ENCODE measurements at regions not wholly inside any gene's neighbourhood (a gene's known extent, or its start where the extent isn't known, plus 50 kb on each side); places are given as distances from the start of the nearest gene placed in this dataset.
"Not testable (repeated sequence)": the region's sequence is repeated elsewhere in the genome, so short reads cannot be mapped to it uniquely, and the experiment has no call there.

DNA sequence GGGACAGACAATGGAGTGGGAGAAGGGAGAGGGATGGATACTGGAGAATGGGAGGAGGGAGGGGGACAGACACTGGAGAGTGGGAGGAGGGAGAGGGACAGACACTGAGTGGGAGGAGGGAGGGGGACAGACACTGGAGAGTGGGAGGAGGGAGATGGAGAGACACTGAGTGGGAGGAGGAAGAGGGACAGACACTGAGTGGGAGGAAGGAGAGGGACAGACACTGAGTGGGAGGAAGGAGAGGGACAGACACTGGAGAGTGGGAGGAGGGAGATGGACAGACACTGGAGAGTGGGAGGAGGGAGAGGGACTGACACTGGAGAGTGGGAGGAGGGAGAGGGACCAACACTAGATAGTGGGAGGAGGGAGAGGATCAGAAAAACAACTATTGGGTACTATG lies 426.7 kb upstream of the PMFBP1 start:
- no peak for DNase-seq (ENCODE audit: extremely low read depth in 1 of 2, low read depth in 1 of 2)

DNA sequence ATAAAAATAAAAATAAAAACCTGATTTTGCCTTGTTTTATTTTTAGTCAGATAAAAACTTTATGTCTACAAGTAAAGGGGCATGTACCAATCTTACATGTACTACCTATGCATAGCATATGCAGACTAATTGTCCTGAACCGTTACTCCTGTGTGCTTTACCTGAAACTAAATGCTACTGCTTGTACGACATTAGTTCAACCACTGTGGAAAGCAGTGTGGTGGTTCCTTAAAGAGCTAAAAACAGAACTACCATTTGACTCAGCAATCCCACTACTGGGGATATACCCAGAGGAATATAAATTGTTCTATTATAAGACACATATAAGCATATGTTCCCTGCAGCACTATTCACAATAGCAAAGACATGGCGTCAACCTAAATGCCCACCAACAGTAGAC lies 426.0 kb upstream of the PMFBP1 start:
- no peak for DNase-seq (ENCODE audit: extremely low read depth in 1 of 2, low read depth in 1 of 2)

DNA sequence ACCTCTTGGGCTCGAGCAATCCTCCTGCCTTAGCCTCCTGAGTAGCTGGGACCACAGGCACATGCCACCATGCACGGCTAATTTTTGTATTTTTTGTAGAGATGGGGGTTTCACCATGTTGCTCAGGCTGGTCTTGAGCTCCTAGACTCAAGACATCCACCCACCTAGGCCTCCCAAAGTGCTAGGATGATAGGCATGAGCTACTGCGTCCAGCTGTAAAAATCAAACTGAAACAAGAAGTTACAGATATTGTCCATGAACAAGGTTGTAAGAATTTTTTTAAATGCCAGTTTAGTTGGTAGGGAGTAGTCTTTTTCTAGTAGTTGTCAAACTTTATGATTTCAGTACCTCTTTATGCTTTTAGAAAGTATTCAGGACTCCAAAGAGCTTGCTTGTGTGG lies 424.4 kb upstream of the PMFBP1 start:
- DNase-seq (ENCODE audit: extremely low read depth in 1 of 2, low read depth in 1 of 2) = no peak

DNA sequence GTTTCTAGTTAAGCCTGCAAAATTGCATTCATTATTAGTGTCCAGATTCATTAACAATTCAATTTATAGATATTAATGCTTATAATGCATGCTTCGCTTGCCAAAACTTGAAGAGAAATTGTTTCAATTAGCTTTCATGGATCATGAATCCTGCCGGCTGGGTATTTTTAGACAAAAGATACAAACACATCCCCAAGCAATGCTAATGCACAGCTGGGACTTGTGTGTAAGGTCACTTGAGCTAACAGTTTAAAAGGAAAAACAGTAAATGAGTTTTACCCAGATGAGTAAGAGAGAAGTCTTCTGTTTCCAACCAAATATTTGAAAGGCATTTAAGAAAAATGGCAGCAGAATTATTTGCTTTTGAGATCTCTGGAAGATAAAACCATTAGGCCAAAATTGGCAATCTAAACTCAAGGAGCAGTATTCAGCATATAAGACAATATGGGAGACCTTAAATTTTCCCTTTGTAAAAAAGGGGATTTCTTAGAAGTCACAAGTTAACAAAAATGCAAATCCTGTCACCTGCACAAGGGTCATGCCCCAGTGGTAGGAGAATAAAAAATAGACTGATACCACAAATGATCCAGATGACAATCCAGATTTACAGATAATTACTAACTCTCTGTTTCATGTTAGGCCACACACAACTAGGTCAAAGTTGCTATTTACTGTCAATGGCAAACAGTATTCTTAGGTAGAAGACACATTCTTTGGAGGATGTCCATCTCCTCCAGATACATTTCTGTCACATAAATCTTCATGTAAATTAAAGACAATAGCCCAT lies 418.4 kb upstream of the PMFBP1 start:
- DNase-seq (ENCODE audit: extremely low read depth in 1 of 2, low read depth in 1 of 2) = no peak

DNA sequence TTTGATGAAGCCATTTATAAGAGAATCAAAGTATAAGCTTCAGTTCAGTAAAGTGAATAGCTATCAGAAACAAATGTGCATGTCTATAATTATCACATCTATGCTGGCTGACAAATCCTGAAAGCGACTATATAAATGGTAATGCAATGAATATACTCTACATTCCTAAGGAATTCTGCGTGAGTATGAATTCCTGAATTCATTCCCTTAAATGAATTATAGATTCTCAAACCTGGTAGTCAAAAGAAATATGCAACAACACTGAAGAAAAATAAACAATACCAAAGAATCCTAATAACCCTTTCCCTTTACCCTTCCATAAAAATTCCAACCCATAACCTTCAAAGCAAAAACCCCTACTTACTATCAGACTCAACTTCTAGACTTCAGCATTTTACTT lies 416.6 kb upstream of the PMFBP1 start:
- no peak for DNase-seq (ENCODE audit: extremely low read depth in 1 of 2, low read depth in 1 of 2)

DNA sequence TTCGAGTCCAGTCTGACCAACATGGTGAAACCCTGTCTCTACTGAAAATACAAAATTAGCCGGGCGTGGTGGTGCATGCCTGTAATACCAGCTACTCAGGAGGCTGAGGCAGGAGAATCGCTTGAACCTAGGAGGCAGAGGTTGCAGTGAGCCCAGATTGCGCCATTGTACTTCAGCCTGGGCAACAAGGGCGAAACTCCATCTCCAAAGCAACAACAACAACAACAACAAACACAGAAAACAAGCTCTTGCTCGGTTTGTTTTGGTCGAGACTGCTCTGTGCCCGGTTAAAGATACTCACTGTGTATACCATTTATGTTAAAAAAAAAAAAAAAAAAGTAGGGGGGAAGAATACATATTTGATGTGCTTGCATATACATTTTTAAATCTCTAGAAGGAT lies 406.1 kb upstream of the PMFBP1 start:
- DNase-seq (ENCODE audit: extremely low read depth in 1 of 2, low read depth in 1 of 2) = not testable (repeated sequence)

DNA sequence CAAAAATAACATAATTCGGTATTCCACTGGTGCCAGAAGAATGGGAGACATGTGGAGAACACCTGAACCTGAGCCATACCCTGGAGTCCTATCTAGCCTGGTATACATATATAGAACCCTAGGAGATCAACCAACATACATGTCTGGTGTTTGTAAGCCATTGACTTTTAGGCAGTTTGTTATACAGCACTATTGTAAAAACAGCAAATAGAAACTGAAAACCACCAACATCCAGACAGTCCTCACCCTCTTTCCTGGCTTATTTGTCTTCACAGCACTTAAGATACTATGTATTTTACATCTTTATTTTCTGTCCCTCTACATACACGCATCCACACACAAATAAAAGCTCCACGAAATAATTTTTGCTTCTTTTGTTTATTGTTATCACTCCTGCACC lies 404.2 kb upstream of the PMFBP1 start:
- DNase-seq (ENCODE audit: extremely low read depth in 1 of 2, low read depth in 1 of 2) = no peak

DNA sequence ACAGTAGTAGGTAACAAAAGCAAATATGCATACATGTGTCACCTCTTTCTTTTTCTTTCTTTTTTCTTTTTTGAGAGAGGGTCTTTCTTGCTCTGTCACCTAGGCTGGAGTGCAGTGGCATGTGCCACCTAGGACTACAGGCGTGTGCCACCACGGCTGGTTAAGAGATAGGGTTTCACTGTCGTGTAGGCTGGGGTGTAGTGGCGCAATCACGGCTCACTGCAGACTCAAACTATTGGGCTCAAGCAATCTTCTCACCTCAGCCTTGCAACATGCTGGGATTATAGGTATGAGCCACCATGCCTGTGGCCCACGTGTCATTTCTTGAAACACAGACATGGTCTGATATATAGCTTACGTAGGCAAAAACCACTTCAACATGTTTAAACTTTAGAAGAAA lies 397.7 kb upstream of the PMFBP1 start:
- no peak for DNase-seq (ENCODE audit: extremely low read depth in 1 of 2, low read depth in 1 of 2)

DNA sequence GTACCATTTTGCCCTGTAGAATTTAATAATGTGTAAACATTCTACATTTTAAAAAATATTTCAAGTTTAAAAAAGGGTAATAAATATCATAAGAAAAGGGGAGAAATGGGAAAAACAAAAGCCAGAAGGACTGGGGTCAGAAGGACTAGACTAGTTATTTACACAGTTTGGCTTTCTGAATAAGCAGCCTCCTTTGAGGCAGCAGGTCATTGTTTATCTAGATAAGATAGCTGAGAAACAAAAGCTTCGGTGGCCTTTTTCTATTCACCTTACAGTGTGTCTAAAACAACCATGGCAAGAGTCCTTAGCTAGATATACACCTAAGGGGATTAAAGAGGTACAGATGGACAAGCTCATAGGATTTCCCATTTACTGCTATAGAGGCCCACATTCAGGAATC lies 396.5 kb upstream of the PMFBP1 start:
- DNase-seq (ENCODE audit: extremely low read depth in 1 of 2, low read depth in 1 of 2) = no peak

DNA sequence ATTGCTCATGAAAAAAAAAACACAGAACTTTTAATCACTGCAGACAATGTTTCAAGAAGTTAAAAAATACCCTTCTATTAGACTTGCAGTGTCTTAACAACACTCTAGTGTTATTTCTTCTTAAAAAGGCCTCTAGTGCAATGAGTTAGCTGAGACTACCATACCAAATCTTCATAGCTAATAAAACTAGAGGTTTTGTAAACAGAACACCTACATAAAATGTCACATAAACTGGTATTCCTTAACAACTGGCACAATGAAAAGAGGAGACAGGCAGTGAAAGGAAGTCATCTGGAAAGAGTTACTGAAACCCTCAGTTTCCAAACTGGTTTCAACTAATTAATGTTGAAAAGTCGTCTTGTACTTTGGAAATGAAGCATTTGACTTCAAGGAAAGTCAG lies 394.2 kb upstream of the PMFBP1 start:
- no peak for DNase-seq (ENCODE audit: extremely low read depth in 1 of 2, low read depth in 1 of 2)

DNA sequence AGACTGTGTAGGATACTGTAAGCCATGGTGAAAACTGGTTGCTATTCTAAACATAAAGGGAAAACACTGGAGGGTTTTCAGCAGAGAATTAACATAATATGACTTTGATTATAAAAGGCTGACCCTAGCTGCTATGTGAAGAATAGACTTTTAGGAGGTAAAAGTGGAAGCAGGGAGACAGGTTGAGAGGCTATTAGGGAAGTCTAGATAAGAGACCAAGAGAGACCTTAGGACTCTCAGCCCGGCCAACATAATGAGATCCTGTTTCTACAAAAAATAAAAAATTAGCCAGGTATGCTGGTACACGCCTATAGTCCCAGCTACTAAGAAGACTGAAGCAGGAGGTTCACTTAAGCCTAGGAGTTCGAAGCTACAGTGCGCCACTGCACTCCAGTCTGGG lies 393.2 kb upstream of the PMFBP1 start:
- DNase-seq (ENCODE audit: extremely low read depth in 1 of 2, low read depth in 1 of 2) = no peak

DNA sequence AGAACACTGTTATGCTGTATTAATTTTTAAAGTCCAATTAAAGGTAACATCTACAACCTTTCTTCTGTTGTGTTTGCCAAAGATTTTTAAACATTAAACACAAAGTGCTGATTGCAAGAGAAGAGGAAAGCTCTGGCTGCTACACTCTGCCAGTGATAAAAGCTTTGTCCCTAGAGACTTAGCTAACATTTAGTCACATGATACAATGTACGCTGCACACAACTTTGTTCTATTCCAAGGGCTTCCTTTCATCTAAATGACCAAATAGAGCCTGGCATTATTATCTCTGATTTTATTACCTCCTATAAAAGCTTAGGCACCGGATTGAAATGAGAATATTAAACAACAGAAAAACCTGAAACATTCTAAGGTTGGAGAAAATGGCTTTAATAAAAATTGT lies 388.7 kb upstream of the PMFBP1 start:
- no peak for DNase-seq (ENCODE audit: extremely low read depth in 1 of 2, low read depth in 1 of 2)

DNA sequence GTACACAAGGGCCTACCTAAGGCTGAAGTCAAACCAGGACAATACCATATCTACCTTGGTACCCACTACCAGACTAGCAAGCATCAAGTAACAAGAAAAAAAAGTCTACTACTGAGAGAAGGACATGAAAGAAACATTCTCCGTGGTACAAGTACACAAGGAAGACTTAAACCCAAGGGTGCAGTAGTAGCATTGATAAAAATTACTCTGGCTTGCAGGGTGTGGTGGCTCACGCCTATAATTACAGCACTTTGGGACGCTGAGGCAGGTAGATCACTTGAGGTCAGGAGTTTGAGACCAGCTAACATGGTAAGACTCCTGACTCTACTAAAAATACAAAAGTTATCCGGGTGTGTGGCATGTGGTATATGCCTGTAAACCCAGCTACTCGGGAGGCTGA lies 386.5 kb upstream of the PMFBP1 start:
- no peak for DNase-seq (ENCODE audit: extremely low read depth in 1 of 2, low read depth in 1 of 2)

DNA sequence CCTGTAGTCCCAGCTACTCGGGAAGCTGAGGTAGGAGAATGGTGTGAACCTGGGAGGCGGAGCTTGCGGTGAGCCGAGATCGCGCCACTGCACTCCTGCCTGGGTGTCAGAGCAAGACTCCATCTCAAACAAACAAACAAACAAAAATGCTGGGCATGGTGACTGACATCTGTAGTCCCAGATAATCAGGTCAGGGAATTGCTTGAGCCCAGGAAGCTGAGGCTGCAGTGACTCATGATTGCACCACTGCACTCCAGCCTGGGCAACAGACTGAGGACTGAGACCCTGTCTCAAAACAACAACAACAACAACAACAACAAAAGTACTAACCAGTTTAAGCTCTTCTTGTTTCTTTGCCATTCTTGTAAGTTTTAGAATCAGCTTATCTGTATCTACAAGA lies 383.0 kb upstream of the PMFBP1 start:
- DNase-seq (ENCODE audit: extremely low read depth in 1 of 2, low read depth in 1 of 2) = no peak

DNA sequence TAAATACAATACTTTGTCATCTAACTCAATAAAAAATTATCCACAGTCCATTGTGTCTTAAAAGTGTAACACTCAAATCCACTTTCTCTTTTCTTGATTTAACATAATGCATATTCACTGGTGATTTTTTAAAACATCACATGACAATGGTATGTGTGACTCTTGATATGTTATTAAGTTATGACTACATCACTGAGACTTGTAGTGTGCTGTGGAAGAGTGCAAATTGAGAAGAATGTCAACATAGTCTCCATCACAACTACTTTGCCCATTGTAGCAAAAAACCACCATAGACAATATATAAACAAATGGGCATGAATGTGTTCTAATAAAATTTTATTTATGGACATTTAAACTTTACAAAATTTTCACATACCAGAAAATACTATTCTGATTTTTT lies 380.7 kb upstream of the PMFBP1 start:
- DNase-seq (ENCODE audit: extremely low read depth in 1 of 2, low read depth in 1 of 2) = no peak

DNA sequence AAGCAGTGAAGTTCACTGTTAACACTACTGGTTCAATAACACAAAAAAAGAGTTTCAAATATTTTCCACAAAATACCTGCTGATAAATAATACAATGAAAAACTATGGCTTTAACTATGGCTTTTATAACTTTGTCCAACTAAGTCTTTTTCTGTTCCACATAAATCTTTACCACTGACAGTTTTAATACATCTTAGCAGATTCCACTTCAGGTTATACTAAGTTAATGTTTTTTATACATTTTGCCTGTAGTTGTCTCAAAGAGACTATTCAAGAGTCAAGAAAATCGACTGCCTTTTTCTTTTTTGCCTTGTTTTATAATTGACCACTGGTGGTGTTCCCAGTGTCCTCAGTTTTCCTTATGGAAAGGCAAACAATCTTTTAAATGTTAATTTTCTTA lies 379.7 kb upstream of the PMFBP1 start:
- DNase-seq (ENCODE audit: extremely low read depth in 1 of 2, low read depth in 1 of 2) = no peak

DNA sequence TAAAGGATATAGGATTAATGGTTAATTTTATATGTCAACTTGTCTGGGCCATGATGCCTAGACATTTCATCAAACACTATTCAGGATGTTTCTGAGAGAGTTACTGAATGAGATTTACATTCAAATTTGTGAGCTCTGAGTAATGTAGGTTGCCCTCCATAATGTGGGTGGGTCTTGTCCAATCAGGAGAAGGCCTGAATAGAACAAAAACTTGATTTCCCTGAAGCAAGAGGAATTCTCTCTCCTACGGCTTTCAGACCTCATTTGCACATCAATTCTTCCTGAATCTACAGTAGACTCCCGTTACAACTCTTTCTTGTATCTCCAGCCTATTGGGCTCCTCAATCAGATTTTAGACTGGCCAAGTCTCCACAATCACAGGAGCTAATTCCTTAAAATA lies 377.9 kb upstream of the PMFBP1 start:
- DNase-seq (ENCODE audit: extremely low read depth in 1 of 2, low read depth in 1 of 2) = no peak

DNA sequence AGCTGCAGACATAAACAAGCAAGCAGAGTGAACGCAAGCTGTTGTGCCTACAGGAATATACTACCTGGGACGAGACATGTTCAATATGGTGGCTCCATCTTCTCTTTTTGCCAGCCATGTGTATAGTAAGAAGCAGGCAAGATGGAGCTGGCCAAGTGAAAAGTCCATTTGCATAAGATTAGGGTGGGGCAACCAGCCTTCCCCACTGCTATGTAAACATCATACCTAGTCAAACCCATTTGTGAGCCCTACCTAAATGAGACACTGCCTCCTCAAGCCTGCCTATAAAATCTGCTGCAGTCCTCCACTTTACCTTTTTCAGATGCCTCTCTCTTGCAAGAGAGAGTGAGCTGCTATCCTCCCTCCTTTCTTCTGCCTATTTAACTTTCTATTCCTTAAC lies 370.1 kb upstream of the PMFBP1 start:
- DNase-seq (ENCODE audit: extremely low read depth in 1 of 2, low read depth in 1 of 2) = no peak

DNA sequence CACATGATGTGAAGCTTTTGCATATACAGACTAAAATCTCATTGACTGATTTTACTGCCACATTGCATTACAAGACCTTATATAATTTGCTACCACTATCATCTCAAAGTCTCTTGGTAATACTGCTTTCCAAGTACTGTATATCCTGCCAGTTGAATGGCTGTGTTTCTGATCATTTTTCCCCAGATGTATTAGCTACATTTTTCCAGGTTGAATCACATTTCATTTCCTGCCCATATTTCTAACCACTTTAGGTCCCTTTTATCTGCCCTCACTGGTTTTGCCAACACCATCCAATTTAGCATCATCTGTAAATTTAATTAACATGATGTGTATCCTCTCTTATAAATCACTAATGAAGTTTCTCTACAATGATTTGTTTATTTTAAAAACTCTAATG lies 365.7 kb upstream of the PMFBP1 start:
- DNase-seq (ENCODE audit: extremely low read depth in 1 of 2, low read depth in 1 of 2) = no peak

DNA sequence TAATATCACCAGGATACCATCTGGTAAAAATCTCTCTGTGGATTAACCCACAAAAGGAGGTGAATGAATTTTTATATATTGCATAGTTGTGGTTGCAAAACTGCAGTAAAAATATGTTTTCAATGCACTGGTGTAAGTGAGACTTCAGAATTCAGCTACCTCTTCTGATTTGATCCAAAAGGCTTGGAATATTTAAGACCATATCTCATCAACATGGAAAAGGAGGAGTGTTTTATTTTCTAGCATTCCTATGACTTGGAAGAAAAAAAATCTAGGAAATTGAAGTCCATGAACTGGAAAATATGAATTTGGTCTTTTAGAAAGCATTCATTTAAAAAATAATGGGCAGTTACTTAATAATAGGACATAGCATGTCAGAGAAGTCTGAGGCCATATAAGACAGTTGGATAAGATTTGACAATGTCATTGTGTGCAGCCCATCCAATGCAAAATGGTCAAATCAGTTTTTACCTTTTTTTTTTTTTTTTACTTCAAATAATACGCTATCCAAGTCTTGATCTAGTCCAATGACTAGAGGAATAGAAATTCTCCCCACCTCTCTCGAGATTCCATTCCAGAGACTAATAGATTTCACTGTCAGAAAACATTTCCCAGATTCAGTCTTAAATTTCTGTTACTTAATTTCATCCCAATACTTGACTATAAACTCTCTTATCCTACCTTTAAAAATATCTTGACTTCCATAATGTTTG lies 364.9 kb upstream of the PMFBP1 start:
- no peak for DNase-seq (ENCODE audit: extremely low read depth in 1 of 2, low read depth in 1 of 2)

DNA sequence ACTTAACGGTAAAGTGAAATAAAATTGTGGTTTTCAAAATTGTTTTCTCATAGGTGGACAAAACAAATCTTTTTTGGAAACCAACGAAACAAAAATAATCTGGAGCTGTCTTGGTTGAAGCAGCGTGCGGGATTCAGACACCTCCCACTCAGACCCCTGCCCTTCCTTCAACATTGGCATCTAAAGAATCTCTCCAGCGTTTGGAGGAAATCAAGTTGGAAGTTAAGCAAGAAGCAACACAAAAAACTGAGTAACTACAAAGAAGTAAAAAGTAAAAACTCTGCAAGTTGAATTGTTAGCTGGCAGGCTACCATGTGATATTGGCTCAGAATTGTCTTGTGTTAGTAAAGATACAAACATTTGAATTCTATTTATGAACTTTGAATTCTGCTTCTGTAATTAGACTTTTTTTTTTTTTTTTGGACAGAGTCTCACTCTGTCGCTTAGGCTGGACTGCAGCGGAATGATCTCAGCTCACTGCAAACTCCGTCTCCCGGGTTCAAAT lies 361.0 kb upstream of the PMFBP1 start:
- no peak for DNase-seq (ENCODE audit: extremely low read depth in 1 of 2, low read depth in 1 of 2)

DNA sequence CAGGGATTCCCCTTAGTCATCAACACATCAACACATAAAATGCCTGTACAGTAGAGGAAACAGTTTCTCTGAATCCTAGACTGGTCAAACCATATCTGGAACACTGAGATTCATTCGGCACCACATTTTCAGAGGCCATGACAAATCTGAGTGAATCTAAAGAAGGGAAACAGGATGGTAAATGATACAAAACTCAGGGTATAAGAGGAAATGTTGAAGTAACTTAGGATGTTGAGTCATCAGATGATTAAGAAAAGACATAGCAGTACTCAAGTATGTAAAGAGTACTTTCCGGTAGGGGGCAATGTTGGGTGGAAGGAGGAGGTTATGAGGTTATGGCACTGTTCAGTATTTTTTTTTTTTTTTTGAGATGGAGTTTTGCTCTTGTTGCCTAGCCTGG lies 358.5 kb upstream of the PMFBP1 start:
- DNase-seq (ENCODE audit: extremely low read depth in 1 of 2, low read depth in 1 of 2) = no peak

DNA sequence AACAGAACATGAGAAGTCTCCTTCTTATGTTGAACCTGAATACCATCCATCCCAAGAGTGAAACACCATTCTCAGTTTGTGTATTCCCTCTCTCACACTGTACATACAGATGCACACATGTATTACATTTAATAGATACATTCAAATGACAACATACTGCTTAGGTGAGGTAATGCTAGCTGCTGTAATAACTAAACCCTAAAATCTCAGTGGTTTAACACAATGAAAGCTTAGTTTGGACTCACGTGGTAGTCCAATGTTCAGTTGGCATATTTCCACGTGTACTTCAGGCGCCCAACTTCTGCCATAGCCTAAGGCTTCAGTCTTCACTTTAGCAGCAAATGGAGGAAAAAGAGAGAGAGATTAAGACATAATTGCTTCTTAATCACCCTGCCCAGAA lies 351.1 kb upstream of the PMFBP1 start:
- DNase-seq (ENCODE audit: extremely low read depth in 1 of 2, low read depth in 1 of 2) = no peak
